K562 (cell line): ENCODE measurements at regions not wholly inside any gene's neighbourhood (a gene's known extent, or its start where the extent isn't known, plus 50 kb on each side); places are given as distances from the start of the nearest gene placed in this dataset.

Experiments
- ADNP ChIP-seq: fragments of 200-800 bp; sonication (Bioruptor generic); IDR thresholded peaks from 2 replicates; pipeline ENCODE4 v1.6.1; 2016; ENCODE audit warnings: missing genetic modification characterization, missing compliant biosample characterization
- CEBPG ChIP-seq, 3 experiments: fragments of 200-800 bp in 1 of 3; sonication (Bioruptor generic) in 1 of 3; sonication (generic) in 1 of 3; formaldehyde crosslinking in 1 of 3; IDR thresholded peaks in 2 of 3; conservative IDR thresholded peaks in 1 of 3; 2 replicates each; pipeline versions ENCODE4 v1.6.1 to v1.8.0; 2016 to 2022; ENCODE audit warnings: missing compliant biosample characterization in 2 of 3, missing genetic modification characterization in 2 of 3, mild to moderate bottlenecking in 1 of 3, missing genetic modification reagents in 1 of 3
- CREM ChIP-seq: IDR thresholded peaks from 2 replicates; pipeline ENCODE4 v1.6.1; 2014; ENCODE audit warnings: antibody characterized with exemption, low read depth
- CTCF ChIP-seq, 3 experiments: IDR thresholded peaks in 2 of 3; conservative IDR thresholded peaks in 1 of 3; 2 replicates each; pipeline ENCODE4 v1.5.1; 2011 to 2012; ENCODE audit warnings: low read length in 3 of 3, mild to moderate bottlenecking in 3 of 3, control low read depth in 2 of 3, improper control_type of control experiment in 1 of 3, inconsistent platforms in 1 of 3, low read depth in 1 of 3, mixed read lengths in 1 of 3, moderate library complexity in 1 of 3; ENCODE audit not compliant: insufficient read depth in 2 of 3
- ESRRA ChIP-seq: fragments of 450-650 bp; IDR thresholded peaks from 2 replicates; pipeline ENCODE4 v1.6.1; 2014; ENCODE audit warnings: low read depth, mild to moderate bottlenecking, moderate library complexity, borderline replicate concordance
- ETV5 ChIP-seq: sonication (generic); formaldehyde crosslinking; IDR thresholded peaks from 2 replicates; pipeline ENCODE4 v1.4.0; 2020; ENCODE audit warnings: low read depth, mild to moderate bottlenecking, missing genetic modification reagents
- MECOM ChIP-seq: fragments of 250-450 bp; sonication (Bioruptor Pico); IDR thresholded peaks from 2 replicates; pipeline ENCODE4 v1.8.0; 2022; ENCODE audit warnings: inconsistent platforms
- NFE2 ChIP-seq: IDR thresholded peaks from 2 replicates; pipeline ENCODE4 v1.6.1; 2014; ENCODE audit warnings: antibody characterized with exemption, low read depth
- PTTG1 ChIP-seq: fragments of 450-650 bp; IDR thresholded peaks from 2 replicates; pipeline ENCODE4 v1.6.1; 2016; ENCODE audit warnings: low read depth, mild to moderate bottlenecking, missing genetic modification characterization, missing compliant biosample characterization
- RBM14 ChIP-seq: fragments of 200-400 bp; formaldehyde crosslinking; IDR thresholded peaks from 2 replicates; pipeline ENCODE4 v1.6.1; 2018; ENCODE audit warnings: low read depth, mild to moderate bottlenecking, low read length, moderate library complexity, borderline replicate concordance; ENCODE audit not compliant: insufficient read depth
- TEAD4 ChIP-seq, 2 experiments: sonication (generic) in 1 of 2; formaldehyde crosslinking in 1 of 2; IDR thresholded peaks; 2 replicates each; pipeline versions ENCODE4 v1.6.1 to v1.8.0; 2012 to 2022; ENCODE audit warnings: borderline replicate concordance in 1 of 2, inconsistent platforms in 1 of 2, low read length in 1 of 2, mild to moderate bottlenecking in 1 of 2, missing genetic modification reagents in 1 of 2
- ZBTB17 ChIP-seq: fragments of 450-650 bp; formaldehyde crosslinking; IDR thresholded peaks from 2 replicates; pipeline ENCODE4 v1.4.0; 2020; ENCODE audit warnings: mild to moderate bottlenecking
- ZBTB7A ChIP-seq: IDR thresholded peaks from 2 replicates; pipeline ENCODE4 v1.6.1; 2011; ENCODE audit warnings: low read depth, mild to moderate bottlenecking, low read length, moderate library complexity, borderline replicate concordance; ENCODE audit not compliant: control insufficient read depth
- ZNF217 ChIP-seq: sonication (generic); formaldehyde crosslinking; IDR thresholded peaks from 2 replicates; pipeline ENCODE4 v1.8.0; 2022; ENCODE audit warnings: mild to moderate bottlenecking, missing genetic modification reagents

DNA sequence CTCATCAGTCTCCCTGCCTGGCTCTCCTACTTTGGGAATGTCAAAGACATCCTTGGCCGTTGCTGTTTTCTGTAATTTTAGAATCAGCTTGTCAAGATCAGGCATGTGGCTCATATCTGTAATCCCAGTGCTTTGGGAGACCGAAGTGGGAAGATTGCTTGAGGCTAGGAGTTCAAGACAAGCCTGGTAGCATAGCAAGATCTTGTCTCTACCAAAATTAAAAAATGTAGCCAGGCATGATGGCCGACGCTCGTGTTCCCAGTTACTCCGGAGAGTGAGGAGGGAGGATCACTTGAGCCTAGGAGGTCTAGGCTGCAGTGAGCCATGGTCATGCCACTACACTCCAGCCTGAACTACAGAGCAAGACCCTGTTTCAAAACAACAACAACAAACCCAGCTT is 144.0 kb upstream of the ATP10A start:
- TF ChIP-seq ZBTB17 (CRISPR knock-in tag) (no peak), CREM (no peak), ZNF217 (CRISPR knock-in tag) (no peak), RBM14 (no peak), TEAD4 (IDR thresholded peaks at IDR 0.05; ENCODE audit: low read length) (no peak), TEAD4 (CRISPR knock-in tag; IDR thresholded peaks at IDR 0.05; ENCODE audit: borderline replicate concordance) (no peak), PTTG1 (tag) (no peak), ETV5 (no peak), ESRRA (no peak), CTCF (IDR thresholded peaks at IDR 0.05 in 2 of 3, conservative IDR thresholded peaks at IDR 0.05 in 1 of 3; ENCODE audit: insufficient read depth in 2 of 3, low read depth in 1 of 3, low read length in 3 of 3) (no peak), CEBPG (CRISPR knock-in tag; IDR thresholded peaks at IDR 0.05) (no peak), CEBPG (tag; conservative IDR thresholded peaks at IDR 0.05 in 1 of 2, IDR thresholded peaks at IDR 0.05 in 1 of 2) (no peak), MECOM (no peak), NFE2 (no peak), ADNP (tag) (no peak), ZBTB7A (no peak)
